Endothelial cell of umbilical vein (primary cell): ENCODE measurements at regions not wholly inside any gene's neighbourhood (a gene's known extent, or its start where the extent isn't known, plus 50 kb on each side); places are given as distances from the start of the nearest gene placed in this dataset.

Experiments
- BruUV-seq: library from RNA; stranded (reverse); fragments of 400-500 nt; replicated peaks from 2 replicates; lab custom pipeline; 2021; lab: Mats Ljungman, UMichigan
- CTCF ChIA-PET: fragments of 300-600, 350-600 bp; sonication (Branson Sonifier 250); formaldehyde crosslinking; loops from one replicate; lab custom pipeline; 2021; ENCODE audit warnings: antibody characterized with exemption, inconsistent platforms; lab: Charles Lee
- POLR2A ChIA-PET: fragments of 300-600, 350-600 bp; sonication (Branson Sonifier 250); formaldehyde crosslinking; loops from one replicate; lab custom pipeline; 2021; ENCODE audit warnings: antibody characterized with exemption, inconsistent platforms; lab: Charles Lee
- DNase-seq: peaks from one replicate; pipeline ENCODE4 v3.0.0-alpha.2; 2011; ENCODE audit warnings: low read depth, low spot score
- FAIRE-seq: peaks from 2 replicates; lab custom pipeline; 2011; peaks lifted over from hg19 to GRCh38; lab: Jason Lieb, UNC
- H2AFZ ChIP-seq: 2 replicates; pipeline ENCODE4 v1.6.0; 2012; ENCODE audit warnings: low read depth, low read length, control low read depth, inconsistent platforms
- H3K27ac ChIP-seq: 2 replicates; pipeline ENCODE4 v1.5.1; 2011; ENCODE audit warnings: low read depth, mild to moderate bottlenecking, control low read depth, low read length, moderate library complexity; ENCODE audit not compliant: insufficient read depth
- H3K27me3 ChIP-seq, 2 experiments: 2 replicates each; pipeline versions ENCODE4 v1.6.0 to v1.6.1; 2011; ENCODE audit warnings: low read length in 2 of 2, mixed read lengths in 1 of 2; ENCODE audit not compliant: control insufficient read depth in 2 of 2, insufficient read depth in 2 of 2
- H3K36me3 ChIP-seq, 2 experiments: 2 replicates in 1 of 2; 3 replicates in 1 of 2; pipeline ENCODE4 v1.5.1; 2011; ENCODE audit warnings: low read length in 2 of 2, mild to moderate bottlenecking in 1 of 2, moderate library complexity in 1 of 2; ENCODE audit not compliant: control insufficient read depth in 2 of 2, insufficient read depth in 2 of 2; ENCODE audit errors: extremely low read depth in 1 of 2
- H3K4me1 ChIP-seq: 3 replicates; pipeline ENCODE4 v1.5.1; 2011; ENCODE audit warnings: mild to moderate bottlenecking, low read length; ENCODE audit not compliant: control insufficient read depth, insufficient read depth; ENCODE audit errors: extremely low read depth
- H3K4me2 ChIP-seq: 2 replicates; pipeline ENCODE4 v1.6.1; 2011; ENCODE audit warnings: low read length, control low read depth, mixed read lengths; ENCODE audit not compliant: insufficient read depth
- H3K4me3 ChIP-seq, 3 experiments: fragments of 200-600 bp in 1 of 3; sonication (generic), shearing (Covaris generic) in 1 of 3; replicated peaks in 1 of 3; 2 replicates each; pipeline ENCODE4 v1.5.1; 2011 to 2016; ENCODE audit warnings: control low read depth in 3 of 3, low read length in 3 of 3, mild to moderate bottlenecking in 2 of 3, inconsistent platforms in 1 of 3, low read depth in 1 of 3, moderate library complexity in 1 of 3; ENCODE audit not compliant: insufficient read depth in 1 of 3
- H3K79me2 ChIP-seq: 2 replicates; pipeline ENCODE4 v1.6.0; 2012; ENCODE audit warnings: low read length, inconsistent platforms; ENCODE audit not compliant: control insufficient read depth, insufficient read depth
- H3K9ac ChIP-seq: replicated peaks from 2 replicates; pipeline ENCODE3; 2011; ENCODE audit warnings: low read length, control low read depth; ENCODE audit not compliant: insufficient read depth; ENCODE audit errors: extremely low read depth
- H3K9me1 ChIP-seq: replicated peaks from 3 replicates; pipeline ENCODE4 v1.6.0; 2011; ENCODE audit warnings: mild to moderate bottlenecking, low read length; ENCODE audit not compliant: control insufficient read depth, insufficient read depth; ENCODE audit errors: extremely low read depth
- H3K9me3 ChIP-seq: replicated peaks from 2 replicates; pipeline ENCODE4 v1.5.1; 2012; ENCODE audit warnings: low read length, inconsistent platforms; ENCODE audit not compliant: control insufficient read depth, insufficient read depth
- H4K20me1 ChIP-seq: replicated peaks from 2 replicates; pipeline ENCODE3; 2011; ENCODE audit warnings: mild to moderate bottlenecking, low read length; ENCODE audit not compliant: control insufficient read depth, insufficient read depth; ENCODE audit errors: extremely low read depth
- EZH2 ChIP-seq: IDR thresholded peaks from 2 replicates; pipeline ENCODE4 v1.6.1; 2012; ENCODE audit warnings: borderline replicate concordance, low read depth, mild to moderate bottlenecking, moderate library complexity, low read length, inconsistent platforms; ENCODE audit not compliant: severe bottlenecking
- FOS ChIP-seq: IDR thresholded peaks from 2 replicates; pipeline ENCODE4 v1.6.1; 2011; ENCODE audit warnings: mild to moderate bottlenecking, low read length, moderate library complexity, borderline replicate concordance; ENCODE audit not compliant: insufficient read depth
- GATA2 ChIP-seq: IDR thresholded peaks from 2 replicates; pipeline ENCODE4 v1.7.0; 2011; ENCODE audit warnings: low read depth, mild to moderate bottlenecking, moderate library complexity, mixed read lengths, low read length; ENCODE audit not compliant: insufficient read length, insufficient read depth
- JUN ChIP-seq: IDR thresholded peaks from 2 replicates; pipeline ENCODE4 v1.6.1; 2011; ENCODE audit warnings: borderline replicate concordance, low read depth; ENCODE audit not compliant: insufficient read length, insufficient read depth
- MAX ChIP-seq: IDR thresholded peaks from 2 replicates; pipeline ENCODE4 v1.6.1; 2011; ENCODE audit not compliant: insufficient read depth, insufficient read length
- MYC ChIP-seq: IDR thresholded peaks from one replicate; pipeline ENCODE4 v1.6.1; 2011; ENCODE audit warnings: mild to moderate bottlenecking, low read depth, low read length
- POLR2A ChIP-seq: IDR thresholded peaks from 2 replicates; pipeline ENCODE4 v1.6.1; 2012; ENCODE audit warnings: low read depth, mild to moderate bottlenecking, control low read depth, low read length
- POLR2AphosphoS5 ChIP-seq: IDR thresholded peaks from 2 replicates; pipeline ENCODE4 v1.6.1; 2012; ENCODE audit warnings: low read depth, mild to moderate bottlenecking, control low read depth, low read length, moderate library complexity; ENCODE audit not compliant: insufficient read depth
- dilution Hi-C: fragments of 300-500 bp; cut with MboI; formaldehyde crosslinking; loops from one replicate; pipeline ENCODE4 v1.15.0; 2019; ENCODE audit warnings: low sequenced_read_pairs; ENCODE audit not compliant: extremely low pct_ligation_motif_present
- intact Hi-C: fragments of 100-400 bp; cut with micrococcal nuclease; formaldehyde crosslinking; loops from one replicate; pipeline ENCODE4 v1.10.0; 2022
- TF ChIP-seq, protein P1 (sequence below), 2 donors: IDR thresholded peaks; 1 replicate in 1 of 2; 2 replicates in 1 of 2; pipeline ENCODE4 v1.5.1; 2011; ENCODE audit warnings: low read length in 2 of 2, mild to moderate bottlenecking in 2 of 2, moderate library complexity in 2 of 2, control low read depth in 1 of 2, inconsistent platforms in 1 of 2, low read depth in 1 of 2; ENCODE audit not compliant: insufficient read depth in 1 of 2; ENCODE audit errors: extremely low read depth in 1 of 2

DNA sequence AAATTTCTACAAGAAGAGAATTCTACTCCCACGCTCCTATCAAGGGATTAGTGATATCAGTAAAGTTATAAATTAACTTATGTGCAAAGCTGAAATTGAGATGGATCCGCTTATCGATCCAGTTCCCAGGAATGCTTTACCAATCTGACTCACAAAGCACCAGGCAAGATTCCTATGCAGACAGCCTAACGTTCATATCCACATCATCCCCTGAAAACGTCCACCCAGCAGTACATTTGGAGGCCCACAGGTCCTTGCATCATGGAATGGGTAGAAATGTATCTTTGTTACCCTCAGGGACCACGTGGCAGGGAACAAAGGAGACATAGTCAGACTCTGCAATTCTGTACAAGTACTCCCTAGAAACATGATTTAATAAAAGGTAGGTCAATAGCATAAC, 147.4 kb downstream of the ESM1 start:
- Histone ChIP-seq H3K9me1 (no peaks in the 10 kb centered on the region), H3K9ac (no peak overlapping the region), H3K4me3 (no peak overlapping the region), H3K79me2 (no peaks in the 10 kb centered on the region), H3K27me3 (no peaks in the 10 kb centered on the region), H3K36me3 (no peaks in the 10 kb centered on the region), H3K4me1 (peaks cover 40% of the 10 kb centered on the region), H2AFZ (no peak overlapping the region), H4K20me1 (no peaks in the 10 kb centered on the region), H3K27ac (no peak overlapping the region), H3K4me2 (no peak overlapping the region), H3K9me3 (no peaks in the 10 kb centered on the region)
- FAIRE-seq (no peak), DNase-seq (no peak)
- intact Hi-C loops: loop anchor here (10.0 kb wide), 1 partner anchor 193 kb away; no protein-coding TSS in a partner anchor
- ChIA-PET CTCF (interaction anchor here (1.2 to 1.4 kb wide), 2 partner anchors 314 to 321 kb away, joined by 3 to 8 read pairs; partner anchors contain the start of gene SNX18), POLR2A (no interaction called here)
- dilution Hi-C loops: no loop called here
- TF ChIP-seq MYC (no peak), JUN (no peak), POLR2A (no peak), POLR2AphosphoS5 (no peak), EZH2 (no peak)
- no TSS peak for BruUV-seq

DNA sequence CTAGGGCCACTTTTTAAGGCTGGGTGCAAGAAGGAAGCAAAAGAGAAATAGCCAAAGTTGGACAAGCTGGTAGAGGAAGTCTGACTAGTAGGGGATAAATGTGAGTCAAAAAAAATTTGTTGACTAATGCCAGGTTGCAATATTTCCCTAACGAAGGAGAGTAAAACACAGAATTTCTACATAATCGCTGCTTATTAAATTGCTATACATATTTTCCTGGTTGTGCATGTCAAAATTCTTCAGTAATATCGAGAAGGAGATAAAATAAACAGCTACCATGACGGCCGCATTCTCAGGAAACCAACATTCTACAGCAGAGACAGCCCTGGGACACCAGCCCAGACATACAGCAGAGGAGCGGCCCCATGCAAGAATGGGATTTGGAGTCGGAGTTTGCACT, 148.3 kb downstream of the ESM1 start:
- H4K20me1 ChIP-seq: no peaks in the 10 kb centered on the region
- no peak overlapping the region for H3K27ac ChIP-seq
- no peaks in the 10 kb centered on the region for H3K27me3 ChIP-seq
- no peak overlapping the region for H2AFZ ChIP-seq
- no peak for DNase-seq
- no peaks in the 10 kb centered on the region for H3K9me1 ChIP-seq
- no peak overlapping the region for H3K9ac ChIP-seq
- ChIA-PET CTCF (interaction anchor here (0.8 to 2.2 kb wide), 6 partner anchors 9 to 320 kb away, joined by 3 to 8 read pairs (median 4); partner anchors contain the start of gene SNX18), POLR2A (no interaction called here)
- H3K4me1 ChIP-seq: peaks cover 40% of the 10 kb centered on the region
- intact Hi-C loops (loop anchor here (10.0 kb wide), 1 partner anchor 192 kb away; no protein-coding TSS in a partner anchor), dilution Hi-C loops (no loop called here)
- H3K79me2 ChIP-seq: no peaks in the 10 kb centered on the region
- H3K4me2 ChIP-seq: no peak overlapping the region
- H3K4me3 ChIP-seq: no peak overlapping the region
- TF ChIP-seq POLR2A (no peak), FOS (no peak), GATA2 (no peak), JUN (no peak), MYC (no peak), POLR2AphosphoS5 (no peak), EZH2 (no peak), MAX (no peak)
- TF ChIP-seq, protein P1, sequence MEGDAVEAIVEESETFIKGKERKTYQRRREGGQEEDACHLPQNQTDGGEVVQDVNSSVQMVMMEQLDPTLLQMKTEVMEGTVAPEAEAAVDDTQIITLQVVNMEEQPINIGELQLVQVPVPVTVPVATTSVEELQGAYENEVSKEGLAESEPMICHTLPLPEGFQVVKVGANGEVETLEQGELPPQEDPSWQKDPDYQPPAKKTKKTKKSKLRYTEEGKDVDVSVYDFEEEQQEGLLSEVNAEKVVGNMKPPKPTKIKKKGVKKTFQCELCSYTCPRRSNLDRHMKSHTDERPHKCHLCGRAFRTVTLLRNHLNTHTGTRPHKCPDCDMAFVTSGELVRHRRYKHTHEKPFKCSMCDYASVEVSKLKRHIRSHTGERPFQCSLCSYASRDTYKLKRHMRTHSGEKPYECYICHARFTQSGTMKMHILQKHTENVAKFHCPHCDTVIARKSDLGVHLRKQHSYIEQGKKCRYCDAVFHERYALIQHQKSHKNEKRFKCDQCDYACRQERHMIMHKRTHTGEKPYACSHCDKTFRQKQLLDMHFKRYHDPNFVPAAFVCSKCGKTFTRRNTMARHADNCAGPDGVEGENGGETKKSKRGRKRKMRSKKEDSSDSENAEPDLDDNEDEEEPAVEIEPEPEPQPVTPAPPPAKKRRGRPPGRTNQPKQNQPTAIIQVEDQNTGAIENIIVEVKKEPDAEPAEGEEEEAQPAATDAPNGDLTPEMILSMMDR (IDR thresholded peaks at IDR 0.05; ENCODE audit: extremely low read depth in 1 of 2, insufficient read depth in 1 of 2, low read depth in 1 of 2, low read length in 2 of 2): no peak
- no peak for FAIRE-seq
- no peaks in the 10 kb centered on the region for H3K36me3 ChIP-seq
- BruUV-seq: no TSS peak
- H3K9me3 ChIP-seq: no peaks in the 10 kb centered on the region
